IMR-90 (cell line): ENCODE measurements at regions not wholly inside any gene's neighbourhood (a gene's known extent, or its start where the extent isn't known, plus 50 kb on each side); places are given as distances from the start of the nearest gene placed in this dataset.

Source experiments
- ATAC-seq: fragments of 200-7000 bp; cut with Tn5 transposase; 2 replicates; pipeline ENCODE4 v1.9.1; 2020; ENCODE audit warnings: low read depth, mild to moderate bottlenecking, moderate library complexity
- BruUV-seq: library from RNA; stranded (reverse); fragments of 400-500 nt; replicated peaks from 2 replicates; lab custom pipeline; 2021; lab: Mats Ljungman, UMichigan
- CTCF ChIA-PET: fragments of 300-600 bp; formaldehyde crosslinking; extraction: SDS; loops from one replicate; lab custom pipeline; 2021; ENCODE audit warnings: antibody characterized with exemption; lab: Yijun Ruan, JAX
- POLR2A ChIA-PET: fragments of 300-600 bp; sonication (Branson Sonifier 250); formaldehyde crosslinking; loops from one replicate; lab custom pipeline; 2022; ENCODE audit warnings: antibody characterized with exemption; ENCODE audit not compliant: unreplicated experiment; lab: Charles Lee
- DNase-seq: peaks from one replicate; pipeline ENCODE4 v3.0.0; 2013
- H2AFZ ChIP-seq: replicated peaks from 2 replicates; pipeline ENCODE3; 2013; ENCODE audit warnings: low read length, mild to moderate bottlenecking; ENCODE audit not compliant: poor library complexity
- H2AK5ac ChIP-seq: 2 replicates; pipeline ENCODE4 v1.6.1; 2013; ENCODE audit warnings: low read depth, low read length, inconsistent platforms
- H2AK9ac ChIP-seq: replicated peaks from 2 replicates; pipeline ENCODE3; 2013; ENCODE audit warnings: mild to moderate bottlenecking, low read depth, low read length, moderate library complexity; ENCODE audit not compliant: poor library complexity
- H2BK120ac ChIP-seq: 2 replicates; pipeline ENCODE4 v1.6.1; 2013; ENCODE audit warnings: low read depth, low read length, inconsistent platforms
- H2BK15ac ChIP-seq: 3 replicates; pipeline ENCODE4 v1.6.1; 2013; ENCODE audit warnings: low read depth, low read length, inconsistent platforms
- H2BK20ac ChIP-seq: 2 replicates; pipeline ENCODE4 v1.6.1; 2013; ENCODE audit warnings: low read depth, mild to moderate bottlenecking, inconsistent platforms, low read length, moderate library complexity
- H2BK5ac ChIP-seq: 2 replicates; pipeline ENCODE4 v1.6.1; 2013; ENCODE audit warnings: mild to moderate bottlenecking, low read depth, low read length, inconsistent platforms; ENCODE audit not compliant: poor library complexity, severe bottlenecking
- H3K14ac ChIP-seq: replicated peaks from 2 replicates; pipeline ENCODE4 v1.6.1; 2013; ENCODE audit warnings: low read depth, low read length, inconsistent platforms
- H3K18ac ChIP-seq: 2 replicates; pipeline ENCODE4 v1.6.1; 2013; ENCODE audit warnings: low read depth, low read length, control low read depth
- H3K23ac ChIP-seq: 2 replicates; pipeline ENCODE4 v1.6.1; 2013; ENCODE audit warnings: low read depth, low read length, inconsistent platforms
- H3K27ac ChIP-seq: 2 replicates; pipeline ENCODE4 v1.5.1; 2013; ENCODE audit warnings: mild to moderate bottlenecking, control low read depth, low read length; ENCODE audit not compliant: insufficient read depth
- H3K27me3 ChIP-seq: 2 replicates; pipeline ENCODE4 v1.6.1; 2013; ENCODE audit warnings: low read length; ENCODE audit not compliant: control insufficient read depth, insufficient read depth
- H3K36me3 ChIP-seq: 2 replicates; pipeline ENCODE4 v1.6.1; 2013; ENCODE audit warnings: low read length, mixed read lengths; ENCODE audit not compliant: control insufficient read depth, insufficient read depth
- H3K4ac ChIP-seq: 2 replicates; pipeline ENCODE4 v1.6.1; 2013; ENCODE audit warnings: low read depth, low read length, inconsistent platforms
- H3K4me1 ChIP-seq: 2 replicates; pipeline ENCODE4 v1.6.1; 2013; ENCODE audit warnings: low read length, mixed read lengths; ENCODE audit not compliant: control insufficient read depth, insufficient read depth
- H3K4me2 ChIP-seq: 2 replicates; pipeline ENCODE4 v1.6.1; 2013; ENCODE audit warnings: low read depth, mild to moderate bottlenecking, control low read depth, low read length, moderate library complexity
- H3K4me3 ChIP-seq: 2 replicates; pipeline ENCODE4 v1.5.1; 2013; ENCODE audit warnings: low read depth, mild to moderate bottlenecking, control low read depth, low read length, moderate library complexity; ENCODE audit not compliant: insufficient read depth
- H3K56ac ChIP-seq: 2 replicates; pipeline ENCODE4 v1.6.1; 2013; ENCODE audit warnings: low read length, inconsistent platforms; ENCODE audit not compliant: insufficient read depth; ENCODE audit errors: extremely low read depth
- H3K79me1 ChIP-seq, 2 experiments: 2 replicates each; pipeline ENCODE4 v1.6.1; 2013; ENCODE audit warnings: low read length in 2 of 2, inconsistent platforms in 1 of 2, low read depth in 1 of 2
- H3K9ac ChIP-seq: 2 replicates; pipeline ENCODE4 v1.6.1; 2013; ENCODE audit warnings: low read depth, low read length, control low read depth
- H3K9me1 ChIP-seq: 2 replicates; pipeline ENCODE4 v1.6.1; 2013; ENCODE audit warnings: low read length, inconsistent platforms; ENCODE audit not compliant: insufficient read depth
- H3K9me3 ChIP-seq: 2 replicates; pipeline ENCODE4 v1.6.1; 2013; ENCODE audit warnings: low read length; ENCODE audit not compliant: control insufficient read depth, insufficient read depth
- H4K20me1 ChIP-seq: 2 replicates; pipeline ENCODE4 v1.6.1; 2013; ENCODE audit warnings: low read length, inconsistent platforms; ENCODE audit not compliant: insufficient read depth
- H4K5ac ChIP-seq: 2 replicates; pipeline ENCODE4 v1.6.1; 2013; ENCODE audit warnings: mild to moderate bottlenecking, low read depth, low read length, control low read depth
- H4K8ac ChIP-seq, 2 experiments: 2 replicates each; pipeline ENCODE4 v1.6.1; 2013; ENCODE audit warnings: low read depth in 2 of 2, low read length in 2 of 2, control low read depth in 1 of 2, inconsistent platforms in 1 of 2
- H4K91ac ChIP-seq: 2 replicates; pipeline ENCODE4 v1.6.1; 2013; ENCODE audit warnings: low read depth, low read length, inconsistent platforms; ENCODE audit not compliant: insufficient read depth
- CEBPB ChIP-seq: IDR thresholded peaks from 2 replicates; pipeline ENCODE4 v1.6.1; 2012; ENCODE audit warnings: low read depth, low read length, improper control_type of control experiment
- FOS ChIP-seq: fragments of 150-350 bp; IDR thresholded peaks from 2 replicates; pipeline ENCODE4 v1.6.1; 2016; ENCODE audit warnings: low read depth, low read length
- WGBS, 2 experiments: methylation state at CpG; one replicate each; pipeline versions ENCODE4 v1.1.5 to v1.1.7; 2013; ENCODE audit warnings: missing lambda C conversion rate in 2 of 2; ENCODE audit not compliant: insufficient read length in 1 of 2; ENCODE audit errors: extremely low coverage in 2 of 2; 5-methylcytosine and 5-hydroxymethylcytosine counted together
- dilution Hi-C: fragments of 300-500 bp; cut with HindIII; formaldehyde crosslinking; loops from one replicate; pipeline ENCODE4 v1.14.3; 2018; ENCODE audit warnings: low sequenced_read_pairs; ENCODE audit not compliant: unreplicated experiment
- in situ Hi-C: fragments of 300-500 bp; cut with MboI; formaldehyde crosslinking; loops from 3 replicates; pipeline ENCODE4 v1.14.3; 2019; ENCODE audit warnings: low sequenced_read_pairs, inconsistent platforms, mixed read lengths
- intact Hi-C: fragments of 100-400 bp; cut with micrococcal nuclease; formaldehyde crosslinking; loops from 2 replicates; pipeline ENCODE4 v1.10.0; 2022

DNA sequence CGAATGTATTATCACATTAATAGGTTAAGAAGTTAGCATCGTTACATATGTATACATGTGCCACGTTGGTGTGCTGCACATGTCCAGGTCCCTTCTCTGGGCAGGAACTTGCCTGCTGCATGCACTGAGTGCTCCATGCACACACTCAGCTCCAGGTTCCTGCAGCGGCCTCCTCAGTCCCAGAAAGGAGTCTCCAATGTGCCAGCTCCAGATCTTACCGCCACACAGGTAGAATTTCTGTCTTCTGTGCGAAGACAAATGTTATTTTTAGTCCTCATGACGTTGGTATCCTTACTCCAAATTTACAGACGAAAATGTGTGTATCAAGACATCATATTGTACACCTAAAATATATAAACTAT is 127.1 kb downstream of the GALR1 start:
- in situ Hi-C loops: no loop called here
- no peak overlapping the region for H4K91ac ChIP-seq
- ATAC-seq: no peak
- no peak overlapping the region for H3K23ac ChIP-seq
- POLR2A ChIA-PET: no interaction called here
- no peak overlapping the region for H3K4ac ChIP-seq
- H3K36me3 ChIP-seq: no peaks in the 10 kb centered on the region
- peaks cover 26% of the 10 kb centered on the region; the same call in 1 of the 2 replicates for H3K9me3 ChIP-seq
- H3K9ac ChIP-seq: no peak overlapping the region
- H2AK5ac ChIP-seq: no peak overlapping the region
- no peak overlapping the region for H3K14ac ChIP-seq
- H3K18ac ChIP-seq: no peak overlapping the region
- H2AK9ac ChIP-seq: no peak overlapping the region
- H3K27ac ChIP-seq: no peak overlapping the region
- no peak overlapping the region for H3K4me3 ChIP-seq
- DNase-seq: no peak
- 43% methylated on average over 1 of the region's 8 CpGs; no CpG with 5 or more reads in 1 of the 2 experiments for WGBS, 2 experiments
- H2BK5ac ChIP-seq: no peak overlapping the region
- no peak overlapping the region for H2BK15ac ChIP-seq
- no peaks in the 10 kb centered on the region for H3K4me1 ChIP-seq
- CTCF ChIA-PET: no interaction called here
- intact Hi-C loops: no loop called here
- H2BK120ac ChIP-seq: no peak overlapping the region
- BruUV-seq: no TSS peak
- no peaks in the 10 kb centered on the region for H3K79me1 ChIP-seq
- H4K8ac ChIP-seq: no peak overlapping the region
- no peak overlapping the region for H3K56ac ChIP-seq
- TF ChIP-seq CEBPB (no peak), FOS (no peak)
- H3K27me3 ChIP-seq: no peaks in the 10 kb centered on the region
- H4K5ac ChIP-seq: no peak overlapping the region
- dilution Hi-C loops: no loop called here
- no peaks in the 10 kb centered on the region for H4K20me1 ChIP-seq
- H2BK20ac ChIP-seq: no peak overlapping the region
- H3K4me2 ChIP-seq: no peak overlapping the region
- no peak overlapping the region for H2AFZ ChIP-seq
- H3K9me1 ChIP-seq: no peaks in the 10 kb centered on the region
